ENCODE measurements at regions not wholly inside any gene's neighbourhood (a gene's known extent, or its start where the extent isn't known, plus 50 kb on each side); places are given as distances from the start of the nearest gene placed in this dataset.
"Not testable (repeated sequence)": the region's sequence is repeated elsewhere in the genome, so short reads cannot be mapped to it uniquely, and the experiment has no call there.

DNA sequence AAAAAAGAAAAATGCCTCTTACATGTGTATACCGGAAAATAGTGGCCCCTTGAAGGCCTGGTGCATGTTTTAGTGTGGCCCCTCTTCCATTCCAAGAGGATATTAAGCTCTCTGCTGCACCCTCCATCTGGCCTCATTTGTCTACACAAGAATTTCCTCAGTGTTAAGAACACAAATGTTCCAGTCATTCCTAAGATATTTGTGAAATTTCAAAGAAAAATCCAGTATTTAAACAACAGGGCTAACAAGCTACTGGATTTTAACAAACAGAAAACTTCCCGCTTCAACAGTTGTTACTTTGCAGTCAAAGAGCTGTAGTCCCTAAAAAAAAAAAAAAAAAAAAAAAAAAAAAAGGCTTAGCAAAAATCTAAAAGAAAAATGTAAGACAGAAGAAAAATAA lies 137.5 kb downstream of the ARRDC4 start:
- H3K4me3 ChIP-seq; in situ Hi-C loops (cut with MboI); H3K36me3 ChIP-seq (ENCODE audit: control insufficient read depth, insufficient read depth, low read length); H3K79me2 ChIP-seq (ENCODE audit: control insufficient read depth, insufficient read depth, low read length); CTCF ChIA-PET (ENCODE audit: low intra/inter-chr PET ratio); H2AFZ ChIP-seq (ENCODE audit: low read depth, low read length); H3K27ac ChIP-seq (ENCODE audit: extremely low read depth, low read depth, low read length); H3K9me1 ChIP-seq (ENCODE audit: control insufficient read depth, insufficient read depth, low read length); H3K9ac ChIP-seq (ENCODE audit: insufficient read depth in 1 of 2, low read depth in 2 of 2, low read length in 2 of 2); ATAC-seq; FAIRE-seq; H3K4me1 ChIP-seq (replicated peaks in 1 of 2; ENCODE audit: control insufficient read depth in 2 of 2, insufficient read depth in 2 of 2, low read length in 2 of 2); POLR2A ChIA-PET; intact Hi-C loops (cut with micrococcal nuclease); H4K20me1 ChIP-seq (replicated peaks; ENCODE audit: control insufficient read depth, insufficient read depth, low read length); BruUV-seq (replicated peaks); DNase-seq (ENCODE audit: extremely low read depth in 1 of 4, low spot score in 3 of 4); H3K4me2 ChIP-seq (ENCODE audit: insufficient read depth, low read length); H3K9me3 ChIP-seq (replicated peaks; ENCODE audit: control insufficient read depth, insufficient read depth, low read depth, low read length): not testable (repeated sequence)
- WGBS (ENCODE audit: insufficient coverage, low coverage, missing lambda C conversion rate) = 0% methylated on average over 2 of the region's 2 CpGs
- peaks cover 0 to 20% of the 10 kb centered on the region in 2 experiments; a peak in 3 of 5 replicates for H3K27me3 ChIP-seq (ENCODE audit: control insufficient read depth in 2 of 2, insufficient read depth in 2 of 2, low read length in 2 of 2)

DNA sequence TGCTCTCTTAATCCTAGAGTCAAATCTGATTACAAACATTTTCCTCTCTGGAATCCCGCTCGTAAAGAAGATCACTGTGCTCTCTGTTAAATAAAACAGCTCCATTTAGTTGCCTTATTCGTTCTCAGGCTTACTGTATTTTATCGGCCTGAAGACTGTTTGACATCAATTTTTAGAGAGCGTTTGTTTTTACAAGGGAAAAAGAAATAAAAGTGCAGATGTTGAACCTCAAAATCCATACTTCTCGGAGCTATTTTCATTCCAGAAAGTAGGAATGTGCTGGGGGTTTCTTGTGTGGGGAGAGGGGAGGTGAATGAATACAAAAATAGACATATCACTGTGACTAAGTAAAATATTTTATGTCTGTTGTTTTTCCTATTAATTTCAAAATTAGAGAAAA lies 140.1 kb downstream of the ARRDC4 start:
- H3K36me3 ChIP-seq (ENCODE audit: control insufficient read depth, insufficient read depth, low read length); H3K27ac ChIP-seq (ENCODE audit: extremely low read depth, low read depth, low read length); H3K4me1 ChIP-seq (replicated peaks in 1 of 2; ENCODE audit: control insufficient read depth in 2 of 2, insufficient read depth in 2 of 2, low read length in 2 of 2); H3K9ac ChIP-seq (ENCODE audit: insufficient read depth in 1 of 2, low read depth in 2 of 2, low read length in 2 of 2); POLR2A ChIA-PET; H3K79me2 ChIP-seq (ENCODE audit: control insufficient read depth, insufficient read depth, low read length); ATAC-seq; H3K4me3 ChIP-seq; H3K4me2 ChIP-seq (ENCODE audit: insufficient read depth, low read length); BruUV-seq (replicated peaks); intact Hi-C loops (cut with micrococcal nuclease); CTCF ChIA-PET (ENCODE audit: low intra/inter-chr PET ratio); H2AFZ ChIP-seq (ENCODE audit: low read depth, low read length); DNase-seq (ENCODE audit: extremely low read depth in 1 of 4, low spot score in 3 of 4); H4K20me1 ChIP-seq (replicated peaks; ENCODE audit: control insufficient read depth, insufficient read depth, low read length); FAIRE-seq; H3K9me1 ChIP-seq (ENCODE audit: control insufficient read depth, insufficient read depth, low read length); H3K9me3 ChIP-seq (replicated peaks; ENCODE audit: control insufficient read depth, insufficient read depth, low read depth, low read length): not testable (repeated sequence)
- in situ Hi-C loops (cut with MboI) = loop anchor here (10.0 kb wide), 1 partner anchor 904 kb away; the partner anchor contains the start of gene PGPEP1L
- 0% methylated on average over 6 of the region's 6 CpGs for WGBS (ENCODE audit: insufficient coverage, low coverage, missing lambda C conversion rate)
- H3K27me3 ChIP-seq (ENCODE audit: control insufficient read depth in 2 of 2, insufficient read depth in 2 of 2, low read length in 2 of 2) = peaks cover 0 to 40% of the 10 kb centered on the region in 2 experiments; a peak in 3 of 5 replicates
